Panc1 (cell line): ENCODE measurements at regions not wholly inside any gene's neighbourhood (a gene's known extent, or its start where the extent isn't known, plus 50 kb on each side); places are given as distances from the start of the nearest gene placed in this dataset.

ENCODE experiments used
- ATAC-seq: fragments of 200-7000 bp; cut with Tn5 transposase; 2 replicates; pipeline ENCODE4 v1.9.1; 2020; ENCODE audit warnings: mild to moderate bottlenecking, moderate library complexity
- BruUV-seq: library from RNA; stranded (reverse); fragments of 400-500 nt; replicated peaks from 2 replicates; lab custom pipeline; 2021; lab: Mats Ljungman, UMichigan
- CTCF ChIA-PET: fragments of 300-600 bp; sonication (Branson Sonifier 250); formaldehyde crosslinking; loops from one replicate; lab custom pipeline; 2022; ENCODE audit warnings: antibody characterized with exemption; lab: Charles Lee
- POLR2A ChIA-PET: fragments of 300-600 bp; sonication (Branson Sonifier 250); formaldehyde crosslinking; loops from one replicate; lab custom pipeline; 2022; ENCODE audit warnings: antibody characterized with exemption; lab: Charles Lee
- DNase-seq: peaks from one replicate; pipeline ENCODE4 v3.0.0-alpha.2; 2010; ENCODE audit warnings: low read depth, low spot score
- H3K27ac ChIP-seq: 2 replicates; pipeline ENCODE4 v1.5.1; 2011; ENCODE audit warnings: mild to moderate bottlenecking, low read length, inconsistent platforms
- H3K27me3 ChIP-seq: fragments of 200-500 bp; sonication (Bioruptor generic); 2 replicates; pipeline ENCODE4 v1.6.0; 2014; ENCODE audit warnings: low read length, inconsistent platforms; ENCODE audit not compliant: control insufficient read depth, insufficient read depth
- H3K36me3 ChIP-seq: fragments of 200-500 bp; sonication (Bioruptor generic); 2 replicates; pipeline ENCODE4 v1.5.1; 2014; ENCODE audit warnings: inconsistent platforms, mild to moderate bottlenecking, low read length, moderate library complexity; ENCODE audit not compliant: control insufficient read depth, insufficient read depth
- H3K4me1 ChIP-seq: 2 replicates; pipeline ENCODE4 v1.5.1; 2011; ENCODE audit warnings: inconsistent platforms, mild to moderate bottlenecking, low read length, moderate library complexity; ENCODE audit not compliant: control insufficient read depth, insufficient read depth
- H3K4me3 ChIP-seq, 2 experiments: 2 replicates each; pipeline ENCODE4 v1.5.1; 2011 to 2012; ENCODE audit warnings: low read depth in 2 of 2, low read length in 2 of 2, mild to moderate bottlenecking in 2 of 2, inconsistent platforms in 1 of 2, moderate library complexity in 1 of 2
- H3K9me3 ChIP-seq: fragments of 200-500 bp; sonication (Bioruptor generic); 2 replicates; pipeline ENCODE4 v1.5.1; 2014; ENCODE audit warnings: low read depth, mild to moderate bottlenecking, inconsistent platforms, low read length, moderate library complexity; ENCODE audit not compliant: control insufficient read depth, insufficient read depth
- POLR2AphosphoS5 ChIP-seq: IDR thresholded peaks from 2 replicates; pipeline ENCODE4 v1.6.1; 2012; ENCODE audit warnings: mild to moderate bottlenecking, low read depth, low read length, moderate library complexity
- REST ChIP-seq, 2 experiments: IDR thresholded peaks; 2 replicates each; pipeline ENCODE4 v1.6.1; 2011 to 2012; ENCODE audit warnings: low read depth in 2 of 2, control low read depth in 1 of 2, low read length in 1 of 2, mild to moderate bottlenecking in 1 of 2, moderate library complexity in 1 of 2; ENCODE audit not compliant: insufficient read depth in 1 of 2
- SIN3A ChIP-seq: IDR thresholded peaks from 2 replicates; pipeline ENCODE4 v1.6.1; 2012; ENCODE audit warnings: low read depth, mild to moderate bottlenecking, low read length, moderate library complexity, borderline replicate concordance; ENCODE audit not compliant: insufficient read depth
- TCF7L2 ChIP-seq: IDR thresholded peaks from 2 replicates; pipeline ENCODE4 v1.6.1; 2011; ENCODE audit warnings: mild to moderate bottlenecking, low read depth, low read length, inconsistent platforms
- in situ Hi-C: cut with HindIII; loops from 2 replicates; pipeline ENCODE4 v1.10.0; 2016; ENCODE audit warnings: low sequenced_read_pairs, low pct_unique_long_range_greater_than_20kb
- intact Hi-C: fragments of 100-400 bp; cut with micrococcal nuclease; formaldehyde crosslinking; loops from one replicate; pipeline ENCODE4 v1.10.0; 2022; ENCODE audit not compliant: unreplicated experiment
- TF ChIP-seq, protein P1 (sequence below): fragments of 450-650 bp; IDR thresholded peaks from 2 replicates; pipeline ENCODE4 v1.5.1; 2017; ENCODE audit warnings: mild to moderate bottlenecking

DNA sequence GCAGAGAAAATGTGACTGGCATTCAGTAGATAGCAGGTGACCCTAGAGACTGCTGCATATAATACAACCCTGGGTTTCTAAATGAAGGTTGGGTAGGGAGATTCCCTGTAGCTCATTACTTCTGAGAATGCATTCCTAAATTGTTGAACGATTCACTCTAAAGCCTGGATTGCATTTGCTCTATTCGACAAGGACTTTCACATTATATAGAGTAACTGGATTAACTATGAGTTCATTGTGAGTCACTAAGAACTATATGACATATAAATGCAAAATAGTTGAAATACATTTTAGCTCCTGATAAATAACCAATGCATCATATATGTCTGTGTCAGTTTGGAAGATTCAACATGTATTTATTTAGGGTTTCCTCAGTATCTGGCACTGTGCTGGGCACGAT, 294.7 kb upstream of the CCDC54 start:
- TF ChIP-seq SIN3A (no peak), REST (IDR thresholded peaks at IDR 0.05; ENCODE audit: insufficient read depth in 1 of 2, low read depth in 2 of 2, low read length in 1 of 2) (no peak), TCF7L2 (no peak), POLR2AphosphoS5 (no peak)
- TF ChIP-seq, protein P1, sequence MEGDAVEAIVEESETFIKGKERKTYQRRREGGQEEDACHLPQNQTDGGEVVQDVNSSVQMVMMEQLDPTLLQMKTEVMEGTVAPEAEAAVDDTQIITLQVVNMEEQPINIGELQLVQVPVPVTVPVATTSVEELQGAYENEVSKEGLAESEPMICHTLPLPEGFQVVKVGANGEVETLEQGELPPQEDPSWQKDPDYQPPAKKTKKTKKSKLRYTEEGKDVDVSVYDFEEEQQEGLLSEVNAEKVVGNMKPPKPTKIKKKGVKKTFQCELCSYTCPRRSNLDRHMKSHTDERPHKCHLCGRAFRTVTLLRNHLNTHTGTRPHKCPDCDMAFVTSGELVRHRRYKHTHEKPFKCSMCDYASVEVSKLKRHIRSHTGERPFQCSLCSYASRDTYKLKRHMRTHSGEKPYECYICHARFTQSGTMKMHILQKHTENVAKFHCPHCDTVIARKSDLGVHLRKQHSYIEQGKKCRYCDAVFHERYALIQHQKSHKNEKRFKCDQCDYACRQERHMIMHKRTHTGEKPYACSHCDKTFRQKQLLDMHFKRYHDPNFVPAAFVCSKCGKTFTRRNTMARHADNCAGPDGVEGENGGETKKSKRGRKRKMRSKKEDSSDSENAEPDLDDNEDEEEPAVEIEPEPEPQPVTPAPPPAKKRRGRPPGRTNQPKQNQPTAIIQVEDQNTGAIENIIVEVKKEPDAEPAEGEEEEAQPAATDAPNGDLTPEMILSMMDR: no peak
- Histone ChIP-seq H3K27ac (no peak overlapping the region), H3K4me1 (no peaks in the 10 kb centered on the region), H3K27me3 (no peaks in the 10 kb centered on the region), H3K9me3 (no peaks in the 10 kb centered on the region), H3K4me3 (no peak overlapping the region), H3K36me3 (no peaks in the 10 kb centered on the region)
- no TSS peak for BruUV-seq
- in situ Hi-C loops: no loop called here
- ChIA-PET CTCF (no interaction called here), POLR2A (no interaction called here)
- no peak for DNase-seq
- intact Hi-C loops: no loop called here
- ATAC-seq: no peak

DNA sequence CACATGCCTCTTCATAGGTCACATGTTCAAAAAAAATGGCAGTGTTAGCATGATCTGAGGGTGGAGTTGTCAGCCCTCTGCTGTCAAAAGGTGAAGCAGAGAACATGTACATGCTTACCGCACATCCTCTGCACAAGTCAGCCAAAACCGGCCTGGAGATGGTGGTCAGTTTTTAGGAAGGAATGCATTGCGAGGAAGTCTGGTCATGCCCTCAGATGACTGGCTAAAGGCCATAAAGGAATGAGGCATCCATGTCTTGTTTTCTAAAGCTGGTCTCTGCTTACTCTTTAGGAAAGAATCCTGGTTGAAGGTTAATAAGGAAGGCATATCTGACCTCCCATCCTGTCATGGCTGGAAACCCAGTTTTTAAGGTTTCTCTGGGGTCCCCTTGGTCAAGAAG, 292.0 kb upstream of the CCDC54 start:
- CTCF ChIA-PET: no interaction called here
- ATAC-seq (no peak), DNase-seq (no peak)
- no TSS peak for BruUV-seq
- intact Hi-C loops: no loop called here
- Histone ChIP-seq H3K4me3 (no peak overlapping the region), H3K4me1 (no peaks in the 10 kb centered on the region), H3K36me3 (no peaks in the 10 kb centered on the region), H3K27me3 (no peaks in the 10 kb centered on the region), H3K9me3 (no peaks in the 10 kb centered on the region), H3K27ac (no peak overlapping the region)
- in situ Hi-C loops: no loop called here
- TF ChIP-seq, protein P1: no peak
- TF ChIP-seq SIN3A (no peak), REST (IDR thresholded peaks at IDR 0.05; ENCODE audit: insufficient read depth in 1 of 2, low read depth in 2 of 2, low read length in 1 of 2) (no peak), TCF7L2 (no peak), POLR2AphosphoS5 (no peak)
- POLR2A ChIA-PET: no interaction called here
